NCI-H187 treated with DMSO at 0.1 percent for 48 hours (cell line): ENCODE measurements at regions not wholly inside any gene's neighbourhood (a gene's known extent, or its start where the extent isn't known, plus 50 kb on each side); places are given as distances from the start of the nearest gene placed in this dataset.

Experiments
- DNase-seq: peaks from one replicate; lab custom pipeline; 2025; lab: John Stamatoyannopoulos, UW

DNA sequence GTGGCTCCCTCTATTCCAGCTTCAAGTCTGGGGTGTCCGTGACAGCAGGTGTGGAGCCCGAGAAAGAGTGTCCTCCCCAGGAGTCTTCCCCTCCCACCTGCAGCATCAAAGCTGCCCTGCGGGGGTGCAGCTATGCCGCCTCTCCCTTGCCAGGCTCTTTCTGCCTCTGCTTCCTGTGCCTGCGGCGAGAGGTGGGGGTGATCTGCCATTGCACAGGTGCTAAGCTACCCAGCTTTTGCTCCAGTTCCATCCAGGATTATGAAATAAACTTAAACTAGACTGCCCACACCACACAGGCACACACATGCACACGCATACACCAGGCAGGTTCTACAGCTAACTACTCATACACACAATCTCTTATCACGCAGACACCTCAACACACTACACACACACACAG, 104.7 kb upstream of the CLDN10 start:
- DNase-seq = no peak

DNA sequence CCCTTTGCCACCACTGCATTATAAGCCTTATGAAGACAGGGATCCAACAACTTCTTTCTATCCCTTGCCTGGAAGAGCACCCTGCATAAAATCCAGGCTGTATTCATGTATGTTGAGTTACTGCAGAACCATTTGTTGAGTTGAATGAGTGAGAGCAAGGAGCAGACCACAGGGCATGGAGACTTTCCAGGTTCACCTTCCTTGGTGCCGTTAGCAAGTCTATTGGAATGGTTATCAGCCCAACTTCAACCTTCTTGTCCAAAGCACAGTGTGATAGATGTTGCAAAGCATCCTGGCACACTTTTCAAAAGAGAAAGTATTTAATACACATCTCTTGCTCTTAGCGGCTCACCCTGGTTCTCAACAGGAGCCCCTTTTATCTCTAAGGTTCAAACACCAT, 100.9 kb upstream of the CLDN10 start:
- DNase-seq = no peak

DNA sequence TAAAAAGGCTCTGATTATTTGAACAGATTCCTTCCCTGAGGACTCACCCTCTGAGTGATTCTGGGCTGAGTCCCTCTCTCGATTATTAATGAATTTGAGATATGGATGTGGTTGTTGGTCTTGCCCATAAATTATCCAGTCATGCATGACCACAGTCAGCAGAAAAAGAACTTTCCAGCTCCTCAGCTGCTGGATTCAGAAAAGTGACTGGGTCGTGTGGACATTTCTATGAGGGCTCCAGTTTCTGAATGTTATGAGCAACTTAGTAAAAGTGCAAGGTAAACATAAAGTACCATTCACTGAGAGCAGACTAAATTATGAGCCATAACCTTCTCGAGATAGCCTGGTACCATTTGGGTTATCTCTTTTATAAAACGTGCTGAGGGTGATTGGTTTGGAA, 100.1 kb upstream of the CLDN10 start:
- no peak for DNase-seq

DNA sequence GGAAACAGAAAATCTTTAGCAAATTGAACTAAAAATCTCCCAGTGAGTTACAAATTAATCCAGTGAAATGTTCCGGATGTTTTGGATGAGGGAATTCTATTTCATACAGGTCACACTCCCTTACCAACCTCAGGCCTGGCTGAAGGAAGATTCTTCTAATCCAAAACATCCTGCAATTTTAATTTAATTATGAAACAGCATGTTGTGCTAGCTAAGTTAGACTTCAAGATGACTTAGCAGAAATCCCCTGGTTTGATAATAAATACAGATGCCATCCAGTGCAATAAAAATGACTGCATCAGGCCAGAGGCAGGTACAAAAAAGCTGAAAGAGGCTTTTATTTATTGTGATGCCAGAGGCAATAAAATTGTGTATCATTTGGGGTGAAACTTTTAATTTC, 96.7 kb upstream of the CLDN10 start:
- DNase-seq = no peak

DNA sequence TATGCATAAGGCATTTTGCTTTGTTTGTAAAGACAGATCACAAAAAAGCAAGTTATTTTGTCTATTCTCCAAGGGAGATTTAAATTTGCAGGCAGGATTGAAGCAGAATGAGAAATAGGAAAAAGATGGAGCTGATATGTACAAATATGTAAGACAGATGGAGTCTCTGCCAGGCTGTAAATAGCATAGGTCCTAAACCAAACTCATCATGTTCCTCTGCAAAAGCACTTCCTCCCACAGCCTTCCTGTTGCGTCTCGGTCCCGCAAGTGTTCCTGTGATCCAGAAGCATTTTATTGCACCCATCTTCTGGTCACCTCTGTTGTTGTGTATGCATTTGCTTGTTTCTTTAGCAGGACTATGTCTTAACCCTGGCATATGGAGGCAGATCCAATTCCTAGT, 95.7 kb upstream of the CLDN10 start:
- DNase-seq = no peak

DNA sequence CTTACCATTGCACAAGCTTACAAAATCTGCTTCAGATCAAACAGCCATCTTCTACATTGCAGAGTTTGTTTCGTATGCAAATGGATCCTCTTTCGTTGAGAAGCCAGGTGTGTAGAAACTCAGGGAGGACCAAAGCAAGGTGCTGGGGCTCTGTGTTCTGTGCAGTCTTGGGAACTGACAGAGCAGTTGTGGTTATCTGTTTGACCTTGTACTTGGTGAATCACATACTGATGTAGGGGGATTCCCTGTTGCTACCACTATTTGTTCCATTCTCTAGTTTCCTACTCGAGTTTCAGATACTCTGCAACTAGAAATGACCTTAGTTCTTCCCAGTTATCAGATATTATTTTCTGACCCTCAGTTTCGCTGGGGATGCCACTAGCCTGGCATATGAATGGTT, 95.2 kb upstream of the CLDN10 start:
- no peak for DNase-seq

DNA sequence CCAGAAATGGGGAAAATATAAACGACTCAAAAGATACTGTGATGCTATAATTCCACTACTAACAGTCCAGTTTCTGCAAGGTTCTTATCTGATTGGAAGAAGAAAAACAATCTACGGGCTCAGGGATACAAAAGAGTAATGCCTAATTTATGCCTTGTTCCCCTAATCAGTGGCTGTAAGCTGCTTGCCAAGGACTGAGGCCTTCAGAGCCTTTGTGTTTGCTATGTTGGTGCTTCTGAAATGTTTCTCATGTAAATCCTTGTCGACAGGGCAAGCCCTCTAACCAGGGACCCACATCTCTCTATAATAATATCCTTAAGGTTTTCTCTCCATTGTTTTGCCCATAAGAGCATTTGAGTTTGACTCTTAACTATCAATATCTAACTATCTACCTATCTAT, 89.7 kb upstream of the CLDN10 start:
- no peak for DNase-seq

DNA sequence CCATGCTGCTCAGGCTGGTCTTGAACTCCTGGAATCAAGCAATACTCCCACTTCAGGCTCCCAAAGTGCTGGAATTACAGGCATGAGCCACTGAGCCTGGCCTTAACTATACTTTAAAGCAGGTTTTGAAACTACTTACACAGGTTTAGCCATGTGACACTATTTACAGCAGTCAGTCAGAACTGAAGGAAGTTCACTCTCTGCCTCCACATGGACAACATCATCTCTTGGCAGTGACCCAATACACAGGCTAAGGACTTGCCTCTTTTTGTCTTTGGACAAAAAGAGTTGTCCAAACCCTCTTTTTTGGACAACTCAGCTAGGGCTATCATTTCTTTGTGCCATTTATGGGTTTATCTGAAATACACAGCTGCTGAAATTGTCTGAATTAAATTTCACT, 89.0 kb upstream of the CLDN10 start:
- no peak for DNase-seq

DNA sequence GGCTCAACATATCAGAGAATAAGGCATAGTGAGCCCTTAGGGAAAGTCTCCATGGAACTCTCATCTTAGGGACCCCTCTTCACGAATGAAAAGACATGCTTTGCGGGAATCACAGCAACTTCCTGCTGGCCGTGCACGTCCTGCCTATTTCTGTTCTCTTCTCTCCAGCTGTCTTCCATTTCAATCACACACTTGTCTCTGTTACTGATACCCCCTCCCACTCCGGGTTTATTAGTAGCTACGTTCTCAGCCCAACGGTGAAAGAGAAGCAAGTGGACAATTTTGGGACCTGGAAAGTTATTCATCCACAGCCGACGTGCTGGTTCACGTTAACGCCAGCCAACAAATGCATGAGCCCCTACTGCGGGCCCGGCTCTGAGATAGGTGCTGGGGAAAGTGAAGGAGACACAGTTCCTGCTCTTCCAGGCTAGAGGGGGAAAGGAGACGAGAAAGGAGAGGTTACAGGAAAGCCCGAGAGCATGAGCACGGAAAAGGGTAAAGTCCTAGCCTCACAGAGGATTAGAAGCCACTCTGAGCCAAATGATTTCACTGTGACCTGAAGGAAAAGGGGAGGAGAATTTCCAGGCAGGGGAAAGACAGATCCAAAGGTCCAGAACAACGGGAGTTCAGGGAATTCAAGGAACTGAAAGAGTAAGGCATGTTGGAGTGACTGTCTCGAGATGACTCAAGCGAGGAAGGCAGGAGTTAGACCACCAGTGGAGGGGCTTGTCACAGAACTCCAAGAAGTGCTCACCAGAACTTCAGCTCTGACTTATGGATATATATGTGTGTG, 81.8 kb upstream of the CLDN10 start:
- no peak for DNase-seq

DNA sequence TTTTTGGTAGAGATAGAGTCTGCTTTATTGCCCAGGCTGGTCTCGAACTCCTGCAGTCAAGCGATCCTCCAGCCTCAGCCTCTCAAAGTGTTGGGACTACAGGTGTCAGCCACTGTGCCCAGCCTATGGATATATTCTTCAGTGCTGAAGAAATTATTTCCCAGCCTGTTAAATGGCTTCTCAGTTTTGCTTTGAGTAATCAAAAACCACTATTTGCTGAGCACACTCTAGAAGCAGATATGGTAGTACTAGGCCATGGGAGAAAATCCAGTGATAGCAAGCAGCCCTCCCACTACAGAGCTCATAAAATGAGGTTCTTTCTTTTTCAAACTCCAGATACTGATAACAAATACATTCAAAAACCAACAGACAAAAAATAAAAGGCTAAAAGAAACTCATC, 80.6 kb upstream of the CLDN10 start:
- DNase-seq = no peak

DNA sequence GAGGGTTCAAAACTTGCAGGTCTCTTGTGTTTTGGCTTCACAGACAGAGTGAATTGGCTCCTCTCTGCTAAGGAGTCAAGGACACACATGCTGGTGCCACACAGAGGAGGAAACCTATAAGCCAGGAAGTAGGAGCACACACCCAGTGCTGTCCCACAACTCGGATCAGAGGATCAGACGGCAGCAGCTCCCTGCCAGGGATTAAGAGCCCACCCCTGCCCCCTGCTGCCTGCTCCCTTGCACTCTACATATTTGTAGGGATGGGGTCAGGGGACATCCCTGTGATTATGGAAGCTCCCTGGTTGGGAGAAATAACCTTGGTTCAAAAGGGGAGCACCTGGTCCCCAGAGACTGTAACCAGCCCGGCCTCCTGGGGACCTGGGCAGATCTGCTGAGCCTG, 77.5 kb upstream of the CLDN10 start:
- DNase-seq = no peak

DNA sequence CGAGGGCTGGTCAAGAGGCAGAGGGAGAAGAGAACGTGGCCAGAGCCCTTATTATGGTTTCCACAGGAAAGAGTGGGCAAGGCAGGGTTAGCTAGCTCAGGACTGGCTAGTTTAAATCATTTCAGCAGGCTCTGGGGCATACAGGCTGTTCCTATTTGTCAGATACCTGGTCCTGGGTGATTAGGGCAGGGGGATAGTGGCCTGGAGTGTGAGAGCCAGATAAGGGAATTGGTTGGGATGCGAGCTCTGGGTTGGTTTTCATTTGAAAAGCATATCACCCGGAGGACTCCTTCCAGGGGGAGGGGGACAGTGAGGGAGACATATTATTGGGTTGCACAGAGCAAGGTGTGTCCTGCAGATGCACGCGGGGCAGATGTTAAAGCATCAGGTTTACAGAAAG, 75.3 kb upstream of the CLDN10 start:
- no peak for DNase-seq

DNA sequence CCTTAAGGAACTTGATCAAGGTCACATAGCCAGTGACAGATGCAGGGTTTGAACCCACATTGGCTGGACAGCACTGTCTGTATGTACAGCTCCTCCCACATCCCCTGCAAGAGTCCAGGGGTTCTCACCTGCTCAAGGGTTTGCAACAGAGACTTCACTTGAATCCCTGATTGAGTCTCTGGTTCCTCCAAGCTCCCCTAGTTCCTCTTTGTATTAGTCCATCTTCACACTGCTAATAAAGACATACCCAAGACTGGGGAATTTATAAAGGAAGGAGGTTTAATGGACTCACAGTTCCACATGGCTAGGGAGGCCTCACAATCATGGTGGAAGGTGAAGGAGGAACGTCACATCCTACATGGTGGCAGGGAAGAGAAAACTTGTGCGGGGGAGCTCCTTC, 72.8 kb upstream of the CLDN10 start:
- DNase-seq = no peak

DNA sequence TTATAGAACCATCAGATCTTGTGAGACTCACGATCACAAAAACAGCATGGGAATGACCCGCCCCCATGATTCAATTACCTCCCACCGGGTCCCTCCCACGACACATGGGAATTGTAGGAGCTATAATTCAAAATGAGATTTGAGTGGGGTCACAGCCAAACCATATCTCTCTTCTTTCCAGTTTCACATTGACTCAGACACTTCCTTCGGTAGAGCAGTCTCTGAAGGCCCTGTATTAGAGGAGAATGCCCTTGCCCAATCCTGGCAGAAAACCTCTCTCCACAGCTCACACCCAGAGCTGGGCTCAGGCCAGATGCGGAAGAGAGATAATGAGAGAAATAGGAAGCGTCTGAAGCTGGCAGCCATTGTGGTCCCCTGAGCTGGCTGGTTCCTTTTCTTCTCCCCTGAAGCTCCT, 72.4 kb upstream of the CLDN10 start:
- no peak for DNase-seq

DNA sequence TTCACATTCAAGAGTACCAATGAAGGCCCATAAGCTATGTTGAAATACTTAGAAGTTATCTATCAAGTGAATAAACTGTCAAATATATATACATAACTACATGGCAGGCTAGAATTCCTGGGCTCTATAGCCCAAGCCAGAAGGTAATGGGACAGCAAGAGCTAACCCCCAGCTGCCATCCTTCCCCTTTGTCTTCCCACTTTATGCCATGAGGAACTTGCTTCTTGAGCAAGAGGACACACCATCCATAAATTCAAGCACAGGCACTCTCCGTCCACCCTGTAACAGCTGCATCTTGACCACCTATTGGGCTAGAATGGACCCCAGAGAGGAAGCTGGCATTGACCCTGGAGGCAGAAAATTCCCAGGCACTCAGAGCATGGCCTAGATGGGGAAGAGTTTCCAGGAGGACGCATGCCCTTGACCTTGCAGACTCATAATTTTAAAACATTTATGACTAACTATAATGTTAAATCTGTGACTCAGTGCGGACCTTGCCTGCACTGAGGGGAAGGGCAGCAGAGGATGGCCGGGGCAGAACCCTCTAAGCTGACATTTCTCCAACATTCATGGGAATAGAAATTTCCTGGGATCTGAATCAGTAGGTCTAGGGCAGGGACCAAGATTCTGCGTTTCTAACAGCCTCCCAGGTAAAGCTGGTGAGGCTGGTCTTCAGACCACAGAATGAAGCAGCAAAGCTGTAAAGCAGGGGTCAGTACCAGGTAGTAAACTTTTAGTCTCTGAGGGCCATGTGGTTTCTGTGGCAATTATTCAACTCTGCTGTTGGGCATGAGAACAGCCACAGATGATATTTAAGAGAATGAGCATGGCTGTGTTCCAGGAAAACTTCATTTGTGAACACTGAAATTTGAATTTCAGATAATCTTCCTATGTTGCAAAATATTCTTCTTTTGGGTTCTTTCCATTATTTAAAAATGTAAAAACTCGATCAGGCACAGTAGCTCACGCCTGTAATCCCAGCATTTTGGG, 71.4 kb upstream of the CLDN10 start:
- no peak for DNase-seq

DNA sequence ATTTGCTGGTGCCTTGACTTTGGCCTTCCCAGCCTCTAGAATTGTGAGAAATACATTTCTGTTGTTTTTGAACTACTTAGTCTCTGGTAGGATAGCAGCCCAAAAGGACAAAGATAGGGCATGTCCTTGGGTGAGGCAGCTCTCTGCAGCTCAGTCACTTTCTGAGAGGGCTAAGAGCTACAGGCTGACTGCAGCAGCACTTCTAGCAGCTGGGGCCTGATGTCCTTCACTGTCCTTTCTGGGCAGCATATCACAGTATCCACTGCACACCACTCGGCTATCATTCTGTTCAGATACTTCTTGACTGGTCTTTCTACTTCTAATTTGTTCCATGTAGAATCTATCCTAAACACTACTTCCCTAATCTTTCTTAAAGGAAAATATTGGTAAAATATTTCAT, 68.5 kb upstream of the CLDN10 start:
- DNase-seq = no peak

DNA sequence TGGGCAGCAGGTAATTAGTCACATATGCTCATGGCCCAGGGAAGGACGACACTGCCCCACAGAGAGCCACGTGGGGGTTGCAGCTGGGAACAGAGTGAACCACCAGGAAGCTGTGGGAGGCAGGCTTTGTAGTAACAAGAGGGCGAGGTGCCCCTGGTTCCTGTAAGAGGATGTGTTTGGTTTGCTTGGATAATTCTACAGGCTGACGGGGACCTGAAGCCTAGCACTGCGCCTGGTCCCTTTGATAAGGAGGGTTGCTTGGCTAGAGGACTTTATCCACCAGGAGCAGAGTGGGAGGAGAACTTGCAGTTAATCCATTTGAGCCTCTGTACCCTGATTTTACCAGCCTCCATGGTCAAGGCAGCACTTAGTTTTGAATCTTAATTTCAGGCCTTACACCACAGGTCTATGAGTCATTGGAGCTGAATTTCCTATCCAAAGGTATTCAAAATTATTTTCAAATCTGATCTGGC, 67.4 kb upstream of the CLDN10 start:
- DNase-seq = no peak

DNA sequence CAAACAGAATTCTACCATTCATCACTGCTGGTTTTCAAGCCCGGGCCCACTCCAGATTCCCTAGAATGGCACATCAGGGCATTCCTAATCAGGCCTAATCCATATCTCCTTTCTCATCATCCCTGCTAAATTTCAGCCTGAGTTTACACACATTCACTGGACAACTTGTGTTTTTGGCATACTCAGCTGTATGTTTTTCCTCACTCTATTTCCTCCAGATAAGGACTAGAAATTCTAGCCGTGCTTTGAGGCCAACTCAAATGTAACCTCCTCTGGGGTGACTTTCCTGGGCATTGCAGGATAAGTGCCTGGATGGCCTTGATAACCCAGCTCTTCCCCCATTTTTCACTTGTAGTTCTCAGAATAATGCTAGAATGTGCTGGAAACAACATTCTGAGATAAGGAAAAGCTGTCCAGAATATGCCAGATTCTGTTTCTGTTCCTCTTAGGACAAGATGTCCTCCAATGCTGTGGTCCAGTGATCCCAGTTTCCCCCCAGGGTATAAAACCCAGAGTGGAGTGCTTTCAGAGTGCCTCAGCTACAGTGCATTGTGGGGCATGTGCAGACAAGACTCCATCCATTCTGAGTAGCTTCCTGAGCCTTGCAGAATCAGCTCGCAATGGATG, 66.9 kb upstream of the CLDN10 start:
- no peak for DNase-seq

DNA sequence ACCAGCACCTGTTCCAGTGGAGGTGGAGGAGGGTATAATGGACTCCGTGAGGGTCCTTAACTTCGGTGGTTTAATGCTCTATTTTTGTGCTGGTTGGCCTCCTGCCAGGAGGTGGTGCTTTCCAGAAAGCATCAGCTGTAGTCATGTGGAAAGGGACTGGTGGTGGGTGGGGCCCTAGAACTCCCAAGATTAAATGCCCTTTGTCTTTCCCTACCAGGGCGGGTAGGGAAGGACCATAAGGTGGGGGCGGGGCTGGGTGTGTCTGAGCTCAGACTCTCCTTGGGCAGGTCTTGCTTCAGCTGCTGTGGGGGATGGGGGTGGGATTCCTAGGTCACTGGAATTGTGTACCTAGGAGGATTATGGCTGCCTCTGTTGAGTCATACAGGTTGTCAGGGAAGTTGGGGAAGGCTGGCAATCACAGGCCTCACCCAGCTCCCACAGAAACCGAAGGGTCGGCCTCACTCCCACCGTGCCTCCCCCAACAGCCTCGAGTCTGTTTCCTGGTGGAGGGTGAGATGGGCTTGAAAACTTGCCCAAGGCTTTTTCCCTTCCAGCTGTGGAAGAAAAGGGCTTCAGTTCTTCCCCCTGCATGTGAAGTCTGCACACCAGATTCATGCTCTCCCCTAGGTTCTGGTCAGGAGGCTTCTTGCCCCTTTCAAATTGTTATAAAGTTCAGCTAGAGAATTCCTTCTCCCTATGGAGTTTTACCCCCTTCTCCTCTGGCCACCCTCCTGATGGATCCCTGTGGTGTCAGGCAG, 60.3 kb upstream of the CLDN10 start:
- DNase-seq = peak; percentile 43

DNA sequence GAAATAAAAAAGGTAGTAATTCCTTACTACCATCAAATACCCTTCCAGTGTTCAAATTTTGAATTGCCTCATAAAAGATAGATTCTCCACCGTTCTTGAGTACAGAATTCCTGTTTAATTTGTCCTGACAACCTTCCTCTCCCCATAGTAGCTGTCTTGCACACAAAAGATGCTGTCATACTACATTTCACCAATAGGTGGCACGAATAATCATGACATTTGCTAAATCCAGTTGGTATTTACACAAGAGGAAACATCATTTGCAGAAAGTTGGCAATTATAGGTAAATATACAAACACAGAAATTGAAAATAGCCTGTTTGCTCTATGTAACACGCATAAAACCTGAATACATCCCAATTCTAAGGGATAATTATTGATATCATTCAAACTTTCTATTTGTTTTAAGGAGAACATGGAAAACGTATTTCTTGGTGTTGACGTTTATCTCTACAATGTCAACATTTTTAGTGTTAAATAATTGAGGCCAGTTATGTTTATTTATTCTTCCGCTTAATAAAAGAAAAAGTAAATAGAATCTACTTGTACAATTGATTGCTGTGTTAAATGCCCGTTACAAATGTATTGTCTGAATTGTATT, 58.3 kb upstream of the CLDN10 start:
- DNase-seq = no peak

DNA sequence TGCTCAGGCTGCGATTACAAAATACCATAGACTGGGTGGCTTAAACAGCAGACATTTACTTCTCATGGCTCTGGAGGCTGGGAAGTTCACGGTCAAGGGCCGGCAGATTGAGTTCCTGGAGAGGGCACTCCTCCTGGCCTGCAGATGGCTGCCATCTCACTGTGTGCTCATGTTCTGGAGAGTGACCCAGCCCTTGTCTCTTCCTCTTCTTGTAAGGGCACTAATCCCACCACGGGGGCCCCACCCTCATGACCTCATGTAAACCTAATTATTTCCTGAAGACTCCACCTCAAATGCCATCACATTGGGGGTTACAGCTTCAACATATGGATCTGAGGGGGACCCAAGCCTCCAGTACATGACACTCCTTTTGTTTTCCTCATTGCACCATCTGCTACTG, 56.0 kb upstream of the CLDN10 start:
- DNase-seq = no peak
